GM12892 (cell line): ENCODE measurements at regions not wholly inside any gene's neighbourhood (a gene's known extent, or its start where the extent isn't known, plus 50 kb on each side); places are given as distances from the start of the nearest gene placed in this dataset.

Source experiments
- POLR2A ChIP-seq: IDR thresholded peaks from 2 replicates; pipeline ENCODE4 v1.6.1; 2011; ENCODE audit warnings: low read depth, low read length, control low read depth
- POLR2AphosphoS5 ChIP-seq: IDR thresholded peaks from 2 replicates; pipeline ENCODE4 v1.6.1; 2011; ENCODE audit warnings: low read depth, low read length, control low read depth
- TAF1 ChIP-seq: IDR thresholded peaks from 2 replicates; pipeline ENCODE4 v1.6.1; 2011; ENCODE audit warnings: low read depth, mild to moderate bottlenecking, control low read depth, low read length, borderline replicate concordance

GRCh38 chr5:104265531-104266140 is 703.0 kb upstream of the NUDT12 start:
- TF ChIP-seq POLR2A (no peak), POLR2AphosphoS5 (no peak), TAF1 (no peak)
